ENCODE measurements at regions not wholly inside any gene's neighbourhood (a gene's known extent, or its start where the extent isn't known, plus 50 kb on each side); places are given as distances from the start of the nearest gene placed in this dataset.

- no peak overlapping the region for H3K4me3 Mint-ChIP-seq
- no peak overlapping the region for H3K27ac Mint-ChIP-seq (ENCODE audit: unreplicated experiment)
- peaks cover 13% of the 10 kb centered on the region for H3K27me3 Mint-ChIP-seq (ENCODE audit: low read depth)
- H3K36me3 Mint-ChIP-seq (ENCODE audit: low read depth) = no peaks in the 10 kb centered on the region
- no peak for DNase-seq (ENCODE audit: low read depth, low spot score)
- no peak for TF ChIP-seq CTCF (conservative IDR thresholded peaks at IDR 0.05)
- H3K4me1 Mint-ChIP-seq = no peaks in the 10 kb centered on the region
- no peaks in the 10 kb centered on the region for H3K9me3 Mint-ChIP-seq
Observed at GRCh38 chr22:48079505-48080290, 1317.2 kb downstream of the TBC1D22A start.

- peaks cover 16% of the 10 kb centered on the region for H3K27me3 Mint-ChIP-seq (ENCODE audit: low read depth)
- no peak for TF ChIP-seq CTCF (conservative IDR thresholded peaks at IDR 0.05)
- no peak overlapping the region for H3K4me3 Mint-ChIP-seq
- H3K27ac Mint-ChIP-seq (ENCODE audit: unreplicated experiment) = no peak overlapping the region
- no peaks in the 10 kb centered on the region for H3K4me1 Mint-ChIP-seq
- no peak for DNase-seq (ENCODE audit: low read depth, low spot score)
- H3K9me3 Mint-ChIP-seq = peaks cover 3% of the 10 kb centered on the region
- H3K36me3 Mint-ChIP-seq (ENCODE audit: low read depth) = no peaks in the 10 kb centered on the region
Observed at GRCh38 chr22:48078825-48079224, 1316.4 kb downstream of the TBC1D22A start.

- Mint-ChIP-seq H3K27me3 (ENCODE audit: low read depth) (peaks cover 16% of the 10 kb centered on the region), H3K36me3 (ENCODE audit: low read depth) (no peaks in the 10 kb centered on the region), H3K9me3 (peaks cover 6% of the 10 kb centered on the region), H3K4me1 (peaks cover 4% of the 10 kb centered on the region), H3K27ac (ENCODE audit: unreplicated experiment) (no peak overlapping the region), H3K4me3 (no peak overlapping the region)
- TF ChIP-seq CTCF (conservative IDR thresholded peaks at IDR 0.05) = no peak
- DNase-seq (ENCODE audit: low read depth, low spot score) = no peak
Observed at GRCh38 chr22:48077699-48078098, 1315.2 kb downstream of the TBC1D22A start.

- DNase-seq (ENCODE audit: low read depth, low spot score) = no peak
- H3K9me3 Mint-ChIP-seq = peaks cover 6% of the 10 kb centered on the region
- peaks cover 5% of the 10 kb centered on the region for H3K4me1 Mint-ChIP-seq
- no peak for TF ChIP-seq CTCF (conservative IDR thresholded peaks at IDR 0.05)
- no peaks in the 10 kb centered on the region for H3K36me3 Mint-ChIP-seq (ENCODE audit: low read depth)
- no peak overlapping the region for H3K27ac Mint-ChIP-seq (ENCODE audit: unreplicated experiment)
- H3K27me3 Mint-ChIP-seq (ENCODE audit: low read depth) = peaks cover 16% of the 10 kb centered on the region
- no peak overlapping the region for H3K4me3 Mint-ChIP-seq
Observed at GRCh38 chr22:48076008-48076407, 1313.6 kb downstream of the TBC1D22A start.

- H3K9me3 Mint-ChIP-seq = peaks cover 6% of the 10 kb centered on the region
- H3K27me3 Mint-ChIP-seq (ENCODE audit: low read depth) = peaks cover 16% of the 10 kb centered on the region
- H3K4me3 Mint-ChIP-seq = no peak overlapping the region
- no peak for DNase-seq (ENCODE audit: low read depth, low spot score)
- peaks cover 5% of the 10 kb centered on the region for H3K4me1 Mint-ChIP-seq
- no peak for TF ChIP-seq CTCF (conservative IDR thresholded peaks at IDR 0.05)
- H3K27ac Mint-ChIP-seq (ENCODE audit: unreplicated experiment) = no peak overlapping the region
- H3K36me3 Mint-ChIP-seq (ENCODE audit: low read depth) = no peaks in the 10 kb centered on the region
Observed at GRCh38 chr22:48075604-48076003, 1313.2 kb downstream of the TBC1D22A start.

Measured in neural crest cell (in vitro differentiated cells).